ENCODE measurements at regions not wholly inside any gene's neighbourhood (a gene's known extent, or its start where the extent isn't known, plus 50 kb on each side); places are given as distances from the start of the nearest gene placed in this dataset.

DNA sequence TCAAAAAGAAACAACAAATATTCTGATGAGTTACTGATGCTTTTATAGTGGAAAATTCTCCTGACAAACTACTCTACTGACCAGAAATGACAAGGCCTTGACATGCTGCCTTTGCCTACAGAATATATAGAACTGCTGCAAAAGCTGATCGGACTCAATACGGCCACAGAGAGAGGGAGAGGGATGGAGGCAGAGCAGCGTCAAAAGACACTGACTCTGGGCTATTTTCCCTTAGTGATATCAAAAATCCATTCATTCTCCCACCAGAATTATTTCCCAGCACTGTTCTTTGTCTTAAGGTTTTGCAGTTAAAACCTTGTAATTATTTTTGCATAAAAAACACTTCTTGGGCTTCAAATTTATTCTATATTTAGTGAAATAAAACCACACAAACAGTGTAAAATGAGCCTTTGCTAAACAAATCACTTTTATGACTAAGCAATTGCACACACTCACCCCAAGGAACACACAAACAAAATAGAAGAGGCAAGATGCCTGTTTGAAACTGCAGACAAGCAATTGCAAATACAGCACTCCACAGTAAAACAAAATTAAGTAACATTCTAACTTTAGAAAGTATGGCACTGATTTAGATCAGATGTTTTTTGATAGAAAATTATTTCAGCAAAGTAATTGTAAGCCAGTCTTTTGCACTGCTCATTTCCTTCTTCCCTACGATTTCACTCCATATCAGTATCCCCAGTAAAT, 1036.4 kb downstream of the ADGRL2 start:
- POLR2A ChIA-PET, result no interaction called here
- no peak for FAIRE-seq

More for the DNA sequence above, 1036.4 kb downstream of the ADGRL2 start:
- WGBS (ENCODE audit: insufficient coverage, insufficient replicate concordance, low lambda C conversion rate, missing lambda C conversion rate), result 44% methylated on average over 4 of the region's 4 CpGs
- no peaks in the 10 kb centered on the region for H3K27me3 ChIP-seq (replicated peaks in 1 of 2; ENCODE audit: control insufficient read depth in 2 of 2, insufficient read depth in 2 of 2, low read length in 1 of 2)
- BruUV-seq (replicated peaks), result no TSS peak
- H2AFZ ChIP-seq (ENCODE audit: control insufficient read depth, low read depth, low read length), result no peak overlapping the region
- no peaks in the 10 kb centered on the region for H3K79me2 ChIP-seq (ENCODE audit: control insufficient read depth, insufficient read depth, low read length)
- no peaks in the 10 kb centered on the region for H3K4me1 ChIP-seq (ENCODE audit: control insufficient read depth, insufficient read depth, low read length)
- in situ Hi-C loops (cut with MboI) (no loop called here), intact Hi-C loops (cut with micrococcal nuclease; ENCODE audit: unreplicated experiment) (no loop called here)
- H4K20me1 ChIP-seq (ENCODE audit: control insufficient read depth, insufficient read depth), result no peaks in the 10 kb centered on the region
- no peak for TF ChIP-seq ETV6 (conservative IDR thresholded peaks at IDR 0.05 in 1 of 2, IDR thresholded peaks at IDR 0.05 in 1 of 2; ENCODE audit: borderline replicate concordance in 1 of 2, low read depth in 1 of 2)
- TF ChIP-seq CREB1 (IDR thresholded peaks at IDR 0.05; ENCODE audit: low read depth), result no peak
- TF ChIP-seq FOXK2 (IDR thresholded peaks at IDR 0.05), result no peak
- TF ChIP-seq ASH2L (IDR thresholded peaks at IDR 0.05; ENCODE audit: borderline replicate concordance, low read depth), result no peak
- TF ChIP-seq RAD21 (IDR thresholded peaks at IDR 0.05; ENCODE audit: insufficient read depth, low read depth, low read length), result no peak
- TF ChIP-seq ZZZ3 (IDR thresholded peaks at IDR 0.05; ENCODE audit: control insufficient read depth, insufficient read length, low read depth), result no peak
- no peak for TF ChIP-seq ZBED1 (IDR thresholded peaks at IDR 0.05; ENCODE audit: borderline replicate concordance)
- TF ChIP-seq, protein P1, sequence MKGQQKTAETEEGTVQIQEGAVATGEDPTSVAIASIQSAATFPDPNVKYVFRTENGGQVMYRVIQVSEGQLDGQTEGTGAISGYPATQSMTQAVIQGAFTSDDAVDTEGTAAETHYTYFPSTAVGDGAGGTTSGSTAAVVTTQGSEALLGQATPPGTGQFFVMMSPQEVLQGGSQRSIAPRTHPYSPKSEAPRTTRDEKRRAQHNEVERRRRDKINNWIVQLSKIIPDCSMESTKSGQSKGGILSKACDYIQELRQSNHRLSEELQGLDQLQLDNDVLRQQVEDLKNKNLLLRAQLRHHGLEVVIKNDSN (IDR thresholded peaks at IDR 0.05; ENCODE audit: borderline replicate concordance, extremely low read length, insufficient read depth, low read depth, low read length), result no peak
- TF ChIP-seq, protein P2, sequence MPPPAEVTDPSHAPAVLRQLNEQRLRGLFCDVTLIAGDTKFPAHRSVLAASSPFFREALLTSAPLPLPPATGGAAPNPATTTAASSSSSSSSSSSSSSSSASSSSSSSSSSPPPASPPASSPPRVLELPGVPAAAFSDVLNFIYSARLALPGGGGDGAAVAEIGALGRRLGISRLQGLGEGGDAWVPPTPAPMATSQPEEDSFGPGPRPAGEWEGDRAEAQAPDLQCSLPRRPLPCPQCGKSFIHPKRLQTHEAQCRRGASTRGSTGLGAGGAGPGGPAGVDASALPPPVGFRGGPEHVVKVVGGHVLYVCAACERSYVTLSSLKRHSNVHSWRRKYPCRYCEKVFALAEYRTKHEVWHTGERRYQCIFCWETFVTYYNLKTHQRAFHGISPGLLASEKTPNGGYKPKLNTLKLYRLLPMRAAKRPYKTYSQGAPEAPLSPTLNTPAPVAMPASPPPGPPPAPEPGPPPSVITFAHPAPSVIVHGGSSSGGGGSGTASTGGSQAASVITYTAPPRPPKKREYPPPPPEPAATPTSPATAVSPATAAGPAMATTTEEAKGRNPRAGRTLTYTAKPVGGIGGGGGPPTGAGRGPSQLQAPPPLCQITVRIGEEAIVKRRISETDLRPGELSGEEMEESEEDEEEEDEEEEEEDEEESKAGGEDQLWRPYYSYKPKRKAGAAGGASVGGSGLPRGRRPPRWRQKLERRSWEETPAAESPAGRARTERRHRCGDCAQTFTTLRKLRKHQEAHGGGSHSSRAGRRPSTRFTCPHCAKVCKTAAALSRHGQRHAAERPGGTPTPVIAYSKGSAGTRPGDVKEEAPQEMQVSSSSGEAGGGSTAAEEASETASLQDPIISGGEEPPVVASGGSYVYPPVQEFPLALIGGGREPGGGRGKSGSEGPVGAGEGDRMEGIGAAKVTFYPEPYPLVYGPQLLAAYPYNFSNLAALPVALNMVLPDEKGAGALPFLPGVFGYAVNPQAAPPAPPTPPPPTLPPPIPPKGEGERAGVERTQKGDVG (CRISPR knock-in tag; IDR thresholded peaks at IDR 0.05), result no peak
- TF ChIP-seq MYB (IDR thresholded peaks at IDR 0.05; ENCODE audit: borderline replicate concordance, low read depth, low read length), result no peak
- TF ChIP-seq SIN3A (IDR thresholded peaks at IDR 0.05; ENCODE audit: low read depth, low read length), result no peak
- TF ChIP-seq SIX5 (IDR thresholded peaks at IDR 0.05; ENCODE audit: low read depth, low read length, severe bottlenecking), result no peak
- TF ChIP-seq RAD51 (IDR thresholded peaks at IDR 0.05), result no peak
- no peak for TF ChIP-seq CEBPB (IDR thresholded peaks at IDR 0.05; ENCODE audit: borderline replicate concordance in 1 of 2, low read depth in 2 of 2, low read length in 2 of 2)
- TF ChIP-seq, protein P3, sequence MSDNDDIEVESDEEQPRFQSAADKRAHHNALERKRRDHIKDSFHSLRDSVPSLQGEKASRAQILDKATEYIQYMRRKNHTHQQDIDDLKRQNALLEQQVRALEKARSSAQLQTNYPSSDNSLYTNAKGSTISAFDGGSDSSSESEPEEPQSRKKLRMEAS (IDR thresholded peaks at IDR 0.05; ENCODE audit: low read depth, low read length), result no peak
- TF ChIP-seq PML (IDR thresholded peaks at IDR 0.05; ENCODE audit: low read length), result no peak
- TF ChIP-seq HDAC2 (IDR thresholded peaks at IDR 0.05), result no peak
- ChIA-PET SMC1A (ENCODE audit: uncharacterized antibody, unreplicated experiment) (no interaction called here), CTCF (interaction anchor here (0.7 kb wide), 1 partner anchor 728 kb away, joined by 4 read pairs; no protein-coding TSS in a partner anchor), RAD21 (ENCODE audit: unreplicated experiment) (no interaction called here)
- DNase-seq (ENCODE audit: low read depth, low spot score), result no peak
- H3K36me3 ChIP-seq (ENCODE audit: control insufficient read depth in 2 of 2, insufficient read depth in 2 of 2, low read length in 1 of 2), result no peaks in the 10 kb centered on the region
- no peak overlapping the region for H3K4me2 ChIP-seq (ENCODE audit: control insufficient read depth, insufficient read depth)
- no peak overlapping the region for H3K4me3 ChIP-seq
- no peak overlapping the region for H3K9ac ChIP-seq (ENCODE audit: control insufficient read depth, insufficient read depth, low read length)
- no peaks in the 10 kb centered on the region for H3K9me3 ChIP-seq (replicated peaks; ENCODE audit: control insufficient read depth, insufficient read depth, low read length)
- H3K27ac ChIP-seq (ENCODE audit: control insufficient read depth, insufficient read depth), result no peak overlapping the region
- no peak for ATAC-seq
